ENCODE measurements at regions not wholly inside any gene's neighbourhood (a gene's known extent, or its start where the extent isn't known, plus 50 kb on each side); places are given as distances from the start of the nearest gene placed in this dataset.
A peak's percentile ranks its signal among the peaks of the same experiment; 100 is the strongest.
"Not testable (repeated sequence)": the region's sequence is repeated elsewhere in the genome, so short reads cannot be mapped to it uniquely, and the experiment has no call there.

DNA sequence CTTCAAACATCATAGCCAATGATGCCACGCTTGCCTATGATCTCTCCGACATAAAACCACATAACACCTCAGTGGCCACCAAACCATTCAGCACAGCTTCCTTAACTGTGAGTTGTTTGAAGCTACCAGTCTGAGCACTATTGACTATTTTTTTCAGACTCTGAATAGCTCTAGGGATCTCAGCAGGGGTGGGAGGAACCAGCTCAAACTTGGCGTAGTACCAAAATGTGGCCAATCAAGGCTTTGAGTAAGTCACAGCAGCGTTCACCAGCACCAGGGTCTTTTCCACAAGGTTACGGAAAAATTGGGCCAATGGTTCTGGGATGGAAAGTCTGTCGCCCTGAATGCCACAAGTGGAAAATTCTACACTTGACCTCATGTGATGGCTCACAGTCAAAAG is 70.6 kb downstream of the SMPDL3A start:
- peak in 1 of 3 experiments; percentile 23 for DNase-seq

DNA sequence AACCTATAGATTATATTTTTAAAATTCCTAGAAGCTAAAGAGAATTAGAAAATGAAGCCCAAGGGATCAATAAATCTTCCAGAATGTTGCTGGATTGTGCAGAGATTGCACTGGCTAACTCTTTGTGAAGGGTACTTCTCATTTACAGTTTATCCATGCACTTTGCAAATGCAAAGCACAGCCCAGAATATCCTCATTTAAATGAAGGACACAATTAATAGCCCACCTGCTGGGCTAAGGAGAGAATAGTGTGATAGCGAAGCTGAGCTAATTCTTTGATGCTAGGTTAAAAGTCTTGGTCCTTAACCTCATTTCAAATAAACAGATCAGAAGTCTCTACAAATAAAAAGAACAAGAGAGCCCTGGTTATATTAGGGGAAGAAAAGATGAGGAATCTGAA is 72.5 kb downstream of the SMPDL3A start:
- DNase-seq = peak in 2 of 3 experiments; percentile 4 to 29

DNA sequence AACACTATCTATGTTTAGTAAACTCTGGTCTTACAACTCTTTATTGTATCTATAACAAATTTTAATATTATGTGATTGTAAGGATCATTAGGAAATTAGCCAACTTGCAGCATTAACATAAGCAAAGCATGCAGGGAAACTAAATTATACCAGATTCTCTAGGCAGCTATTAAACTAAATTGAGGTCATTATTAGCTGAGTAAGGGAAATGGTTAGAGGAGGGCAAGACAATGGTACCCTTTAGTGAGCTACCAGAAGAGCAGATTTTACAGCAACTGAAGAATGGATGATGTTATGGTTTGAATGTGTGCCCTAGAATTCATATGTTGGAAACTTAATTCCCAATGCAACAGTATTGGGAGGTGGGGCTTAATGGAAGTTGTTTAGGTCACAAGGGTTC is 79.1 kb downstream of the SMPDL3A start:
- no peak for DNase-seq

GRCh38 chr6:122869437-122870024 is 80.5 kb downstream of the SMPDL3A start:
- peak; percentile 59 to 87 (median 65) for DNase-seq

- no peak for DNase-seq
Measured at GRCh38 chr6:122871079-122871478, 82.0 kb downstream of the SMPDL3A start.

DNA sequence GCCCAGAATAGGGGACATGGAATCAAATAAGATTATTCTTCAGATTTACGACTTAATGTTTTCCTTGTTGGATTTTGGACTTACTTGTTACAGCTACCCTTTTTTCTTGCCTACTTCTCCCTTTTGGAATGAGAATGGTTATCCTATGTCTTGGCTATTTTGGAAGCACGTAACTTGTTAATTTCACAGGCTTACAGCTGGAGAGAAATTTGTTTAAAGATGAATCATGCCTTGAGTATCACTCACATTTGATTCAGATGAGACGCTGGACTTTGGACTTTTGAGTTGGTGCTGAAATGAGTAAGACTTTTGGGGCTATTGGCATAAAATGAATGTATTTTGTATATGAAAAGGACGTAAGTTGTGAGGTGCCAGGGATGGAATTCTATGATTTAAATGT is 83.3 kb downstream of the SMPDL3A start:
- no peak for DNase-seq

GRCh38 chr6:122877302-122877701 is 88.2 kb downstream of the SMPDL3A start:
- no peak for DNase-seq

DNA sequence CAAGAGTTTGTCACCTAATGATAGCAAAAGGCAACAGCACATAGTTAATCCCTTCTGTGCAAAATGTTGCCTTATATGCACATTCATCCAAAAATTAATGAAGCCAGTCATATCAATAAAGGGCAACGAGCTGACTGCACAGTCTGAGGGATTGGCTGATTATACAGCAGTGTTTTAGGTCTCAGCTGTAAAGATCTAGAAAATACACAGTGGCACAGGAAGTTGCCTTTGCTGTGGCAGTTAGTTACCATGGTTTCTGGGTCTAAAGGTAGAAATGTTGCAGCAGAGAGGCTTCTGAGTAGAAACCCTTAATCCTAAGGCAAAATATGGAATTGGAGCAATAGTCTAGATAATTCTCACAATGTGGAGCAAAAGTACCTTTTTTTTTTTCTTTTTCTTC is 89.7 kb downstream of the SMPDL3A start:
- DNase-seq = no peak

GRCh38 chr6:122886481-122886880 is 97.4 kb downstream of the SMPDL3A start:
- no peak for DNase-seq

DNA sequence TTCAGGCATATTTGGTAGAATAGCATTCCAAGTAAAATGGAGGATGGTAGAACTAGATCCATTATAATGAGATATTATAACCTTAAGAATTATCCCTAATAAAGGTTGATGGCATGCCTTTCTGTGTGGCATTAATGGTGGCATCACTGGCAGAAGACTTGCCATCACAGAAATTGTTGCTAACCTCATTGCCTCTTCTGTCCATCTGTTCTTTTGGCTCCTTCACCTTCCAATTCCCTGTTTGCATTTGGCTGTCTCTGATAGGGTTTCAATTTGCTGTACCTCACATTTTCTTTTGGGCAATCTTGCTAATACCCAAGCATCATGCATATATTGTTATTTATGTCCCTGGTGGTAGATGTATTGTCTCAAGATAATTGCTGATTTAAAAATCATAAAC is 98.9 kb downstream of the SMPDL3A start:
- no peak for DNase-seq

DNA sequence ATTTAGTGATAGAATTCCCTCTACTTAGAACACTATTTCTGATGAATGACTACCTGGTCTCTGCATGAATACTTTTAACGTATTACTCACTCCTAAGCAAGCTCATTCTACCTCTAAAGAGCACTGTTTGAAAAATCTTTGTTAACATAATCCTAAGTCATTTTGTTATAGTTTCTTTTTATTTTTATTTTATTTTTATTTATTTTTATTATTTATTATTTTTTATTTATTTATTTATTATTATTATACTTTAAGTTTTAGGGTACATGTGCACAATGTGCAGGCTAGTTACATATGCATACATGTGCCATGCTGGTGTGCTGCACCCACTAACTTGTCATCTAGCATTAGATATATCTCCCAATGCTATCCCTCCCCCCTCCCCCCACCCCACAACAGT is 99.6 kb downstream of the SMPDL3A start:
- DNase-seq = not testable (repeated sequence)

DNA sequence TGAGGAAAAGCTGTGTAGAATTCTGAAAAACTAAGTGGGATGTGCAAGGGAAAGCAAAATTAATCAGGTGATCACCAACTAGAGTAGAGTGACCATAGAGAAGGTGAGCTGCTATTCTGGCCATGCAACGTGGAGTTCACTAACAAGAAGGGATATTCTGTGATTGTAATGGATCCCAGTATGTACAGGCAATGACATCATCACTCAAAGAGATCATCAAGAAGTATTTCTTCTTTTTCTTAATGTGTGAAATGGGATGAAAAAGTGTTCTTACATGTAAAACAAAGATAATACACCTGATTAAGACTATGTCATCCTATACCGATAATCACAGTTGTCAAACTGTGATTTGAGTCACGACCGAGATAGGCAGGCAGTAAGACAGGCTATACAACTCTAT is 101.2 kb downstream of the SMPDL3A start:
- DNase-seq = no peak

DNA sequence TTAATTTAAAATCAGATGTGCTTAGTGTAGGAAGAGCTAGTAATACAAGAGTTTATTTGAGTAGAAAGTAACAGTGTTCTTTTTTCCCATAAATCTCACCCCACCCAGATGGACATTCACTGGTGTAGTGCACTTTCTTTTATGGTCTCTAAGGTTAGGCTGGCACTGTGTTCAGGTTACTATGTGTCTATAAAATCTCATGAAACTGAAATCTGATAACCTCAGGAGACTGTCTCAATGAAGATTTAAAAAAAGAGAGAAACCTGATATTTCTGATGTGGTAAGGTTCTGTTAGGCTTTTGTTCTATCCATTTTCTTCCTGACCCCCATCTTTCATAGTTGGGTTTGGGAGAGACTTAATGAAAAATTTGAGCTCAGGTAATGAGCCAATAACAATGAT is 101.2 kb upstream of the CLVS2 start:
- DNase-seq = no peak

GRCh38 chr6:122902326-122902725 is 93.7 kb upstream of the CLVS2 start:
- DNase-seq = no peak

DNA sequence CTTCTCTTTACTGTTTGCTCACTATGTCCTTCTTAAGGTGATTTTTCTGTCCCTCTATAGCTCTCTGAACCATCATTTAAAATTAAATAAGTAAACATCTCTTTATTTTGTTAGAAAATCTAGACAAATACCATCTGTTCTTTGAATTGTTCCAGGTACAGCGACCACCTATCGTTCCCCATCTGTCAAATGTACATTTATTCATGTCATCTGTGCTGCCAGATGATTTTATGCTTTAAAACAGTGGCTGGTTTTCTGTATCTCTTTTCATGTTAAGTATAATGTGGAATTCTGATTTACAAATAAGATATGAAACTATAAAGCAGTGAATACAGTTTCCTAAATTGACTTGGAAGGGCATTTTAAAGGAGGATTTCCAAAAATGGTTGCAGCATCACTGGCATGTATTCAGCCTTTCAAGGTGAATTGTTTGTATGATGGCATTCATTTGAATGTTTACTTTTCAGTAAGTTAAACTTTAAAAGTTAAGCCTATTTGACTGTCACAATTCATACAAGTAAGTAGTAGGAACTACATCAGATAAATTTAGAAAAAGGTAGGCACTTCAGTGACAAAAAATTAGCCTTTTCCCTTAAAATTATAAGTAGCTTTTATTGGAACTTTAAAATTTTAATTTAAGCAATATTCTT is 92.6 kb upstream of the CLVS2 start:
- DNase-seq = no peak

DNA sequence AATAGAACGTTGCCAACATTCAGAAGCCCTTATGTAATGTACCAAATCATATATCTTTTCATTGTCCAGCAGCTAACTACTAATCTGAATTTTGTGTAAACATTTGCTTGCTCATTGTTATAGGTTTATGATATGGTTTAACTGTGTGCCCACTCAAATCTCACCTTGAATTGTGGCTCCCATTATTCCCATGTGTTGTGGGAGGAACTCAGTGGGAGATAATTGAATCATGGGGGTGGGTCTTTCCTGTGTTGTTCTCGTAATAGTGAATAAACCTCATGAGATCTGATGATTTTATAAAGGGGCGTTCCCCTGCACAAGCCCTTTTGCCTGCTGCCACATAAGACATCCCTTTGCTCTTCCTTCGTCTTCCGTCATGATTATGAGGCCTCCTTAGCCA is 91.9 kb upstream of the CLVS2 start:
- peak in 1 of 3 experiments; percentile 4 for DNase-seq

DNA sequence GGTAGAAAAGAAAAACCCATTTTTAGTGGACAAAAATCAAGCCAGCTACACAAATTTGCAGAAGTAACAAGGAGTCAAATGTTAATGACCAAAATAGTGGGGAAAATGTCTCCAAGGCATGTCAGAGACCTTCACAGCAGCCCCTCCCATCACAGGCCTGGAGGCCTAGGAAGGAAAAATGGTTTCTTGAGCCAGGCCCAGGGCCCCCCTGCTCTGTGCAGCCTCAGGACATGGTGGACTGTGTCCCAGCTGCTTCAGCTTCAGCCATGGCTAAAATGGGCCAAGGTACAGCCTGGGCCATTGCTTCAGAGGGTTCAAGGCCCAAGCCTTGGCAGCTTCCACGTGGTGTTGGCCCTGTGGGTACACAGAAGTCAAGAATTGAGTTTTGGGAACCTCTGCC is 82.5 kb upstream of the CLVS2 start:
- no peak for DNase-seq

GRCh38 chr6:122918714-122919113 is 77.3 kb upstream of the CLVS2 start:
- no peak for DNase-seq

DNA sequence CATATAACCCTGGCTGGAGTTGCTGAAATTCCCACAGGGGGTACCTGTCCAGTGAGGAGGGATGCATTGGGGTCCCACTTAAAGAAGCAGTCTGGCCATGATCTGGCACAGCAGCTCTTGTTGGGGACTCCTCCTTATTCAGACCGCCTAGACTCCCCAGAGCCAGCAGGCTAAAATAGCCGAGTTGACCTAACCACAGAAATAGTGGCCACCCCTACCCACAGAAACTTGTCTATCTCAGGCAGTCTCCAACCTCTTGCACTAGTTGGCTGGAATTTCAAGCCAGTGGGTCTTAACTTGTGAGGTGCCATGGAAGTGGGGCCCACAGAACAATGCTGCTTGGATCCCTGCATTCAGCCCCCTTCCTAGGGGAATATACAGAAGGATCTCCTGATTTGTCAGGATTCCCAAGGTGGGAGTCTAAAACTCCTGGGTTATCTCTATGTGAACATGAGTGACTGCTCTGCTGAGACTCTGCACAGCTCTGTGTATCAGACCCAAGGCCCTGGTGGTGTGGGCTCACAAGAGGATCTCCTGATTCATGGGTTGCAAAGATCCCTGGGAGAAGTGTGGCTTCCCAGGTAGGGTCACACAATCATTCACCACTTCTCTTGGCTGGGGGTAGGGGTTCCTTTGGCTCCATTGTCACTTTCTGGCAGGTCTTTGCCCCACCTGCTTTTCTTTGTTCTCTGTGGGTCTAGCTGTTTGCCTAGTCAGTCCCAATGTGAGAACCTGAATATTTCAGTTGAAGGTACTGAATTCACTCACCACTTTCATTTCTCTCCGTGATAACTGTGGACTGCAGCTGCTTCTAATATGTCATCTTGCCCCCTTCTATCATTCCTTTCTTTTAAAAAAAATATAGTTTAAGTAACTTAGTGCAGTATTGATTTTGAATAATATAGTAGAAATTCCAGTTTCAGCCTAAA is 65.5 kb upstream of the CLVS2 start:
- no peak for DNase-seq

- DNase-seq = no peak
Measured at GRCh38 chr6:122931916-122932315, 64.1 kb upstream of the CLVS2 start.

- DNase-seq = not testable (repeated sequence)
Measured at GRCh38 chr6:122944936-122945335, 51.1 kb upstream of the CLVS2 start.
